OCI-LY1 (cell line): ENCODE measurements at regions not wholly inside any gene's neighbourhood (a gene's known extent, or its start where the extent isn't known, plus 50 kb on each side); places are given as distances from the start of the nearest gene placed in this dataset.

ENCODE experiments used
- H2AFZ ChIP-seq: fragments of 200-600 bp; sonication (generic), shearing (Covaris generic); 2 replicates; pipeline ENCODE4 v1.6.0; 2014; ENCODE audit warnings: antibody characterized with exemption, mild to moderate bottlenecking, low read length
- H3F3A ChIP-seq: fragments of 200-600 bp; sonication (generic), shearing (Covaris generic); 2 replicates; pipeline ENCODE4 v1.6.0; 2014; ENCODE audit warnings: mild to moderate bottlenecking, antibody characterized with exemption, low read length, moderate library complexity; ENCODE audit not compliant: insufficient read depth
- H3K27ac ChIP-seq: fragments of 200-600 bp; sonication (generic); 2 replicates; pipeline ENCODE4 v1.5.1; 2014; ENCODE audit warnings: low read length, mixed run types, mild to moderate bottlenecking, low read depth; ENCODE audit not compliant: poor library complexity, severe bottlenecking
- H3K27me3 ChIP-seq: fragments of 200-600 bp; sonication (generic); 2 replicates; pipeline ENCODE4 v1.6.0; 2014; ENCODE audit warnings: antibody characterized with exemption, mild to moderate bottlenecking, low read length, moderate library complexity; ENCODE audit not compliant: insufficient read depth
- H3K36me3 ChIP-seq: fragments of 200-600 bp; sonication (generic); 2 replicates; pipeline ENCODE4 v1.6.1; 2014; ENCODE audit warnings: mild to moderate bottlenecking, antibody characterized with exemption, low read length, moderate library complexity, mixed read lengths; ENCODE audit not compliant: insufficient read depth
- H3K4me1 ChIP-seq: fragments of 200-600 bp; sonication (generic); 2 replicates; pipeline ENCODE4 v1.5.1; 2014; ENCODE audit warnings: mild to moderate bottlenecking, low read length, moderate library complexity; ENCODE audit not compliant: insufficient read depth, severe bottlenecking
- H3K4me2 ChIP-seq: fragments of 200-600 bp; sonication (generic), shearing (Covaris generic); 2 replicates; pipeline ENCODE4 v1.6.1; 2014; ENCODE audit warnings: low read length
- H3K4me3 ChIP-seq: fragments of 200-600 bp; sonication (generic); 2 replicates; pipeline ENCODE4 v1.5.1; 2014; ENCODE audit warnings: low read length, low read depth, mild to moderate bottlenecking, mixed read lengths; ENCODE audit not compliant: poor library complexity, severe bottlenecking
- H3K79me2 ChIP-seq: fragments of 200-600 bp; shearing (Covaris generic); 2 replicates; pipeline ENCODE4 v1.6.1; 2016; ENCODE audit warnings: mixed run types, low read length, mixed read lengths; ENCODE audit not compliant: insufficient read depth
- H3K9ac ChIP-seq: fragments of 200-600 bp; sonication (generic), shearing (Covaris generic); 2 replicates; pipeline ENCODE4 v1.6.1; 2014; ENCODE audit warnings: mild to moderate bottlenecking, low read length, mixed read lengths
- H3K9me2 ChIP-seq: fragments of 200-600 bp; sonication (generic), shearing (Covaris generic); 2 replicates; pipeline ENCODE4 v1.6.1; 2014; ENCODE audit warnings: low read depth, mild to moderate bottlenecking, low read length, mixed read lengths
- H3K9me3 ChIP-seq: fragments of 200-600 bp; shearing (Covaris generic); 2 replicates; pipeline ENCODE4 v1.6.1; 2014; ENCODE audit warnings: low read length, mixed read lengths
- H4K20me1 ChIP-seq: fragments of 200-600 bp; sonication (generic), shearing (Covaris generic); 2 replicates; pipeline ENCODE4 v1.6.0; 2016; ENCODE audit warnings: mild to moderate bottlenecking, low read length; ENCODE audit not compliant: insufficient read depth
- CTCF ChIP-seq: fragments of 200-600 bp; sonication (generic), shearing (Covaris generic); IDR thresholded peaks from 2 replicates; pipeline ENCODE4 v1.5.1; 2017; ENCODE audit warnings: mild to moderate bottlenecking, antibody characterized with exemption, low read length, moderate library complexity, mixed read lengths
- EZH2 ChIP-seq: fragments of 200-600 bp; sonication (generic), shearing (Covaris generic); IDR thresholded peaks from 2 replicates; pipeline ENCODE4 v1.8.0; 2017; ENCODE audit warnings: borderline replicate concordance, mixed run types, mild to moderate bottlenecking, antibody characterized with exemption, low read length, moderate library complexity, mixed read lengths

- Histone ChIP-seq H4K20me1 (no peaks in the 10 kb centered on the region), H3K36me3 (no peaks in the 10 kb centered on the region), H3K9ac (no peak overlapping the region), H3K4me2 (no peak overlapping the region), H3K9me2 (no peaks in the 10 kb centered on the region), H3K27ac (no peak overlapping the region), H2AFZ (no peak overlapping the region), H3K4me1 (no peaks in the 10 kb centered on the region), H3K4me3 (no peak overlapping the region), H3F3A (no peaks in the 10 kb centered on the region), H3K9me3 (no peaks in the 10 kb centered on the region), H3K27me3 (no peaks in the 10 kb centered on the region), H3K79me2 (no peaks in the 10 kb centered on the region)
- TF ChIP-seq CTCF (no peak), EZH2 (no peak)
These were observed 209.4 kb upstream of the G2E3 start for GRCh38 chr14:30349520-30349919.

- Histone ChIP-seq H3K4me1 (no peaks in the 10 kb centered on the region), H3K9ac (no peak overlapping the region), H3K9me2 (no peaks in the 10 kb centered on the region), H3K4me2 (no peak overlapping the region), H2AFZ (no peak overlapping the region), H3K36me3 (no peaks in the 10 kb centered on the region), H4K20me1 (no peaks in the 10 kb centered on the region), H3K27ac (no peak overlapping the region), H3K27me3 (no peaks in the 10 kb centered on the region), H3K4me3 (no peak overlapping the region), H3K9me3 (no peaks in the 10 kb centered on the region), H3F3A (no peaks in the 10 kb centered on the region), H3K79me2 (no peaks in the 10 kb centered on the region)
- TF ChIP-seq CTCF (no peak), EZH2 (no peak)
These were observed 204.5 kb upstream of the G2E3 start for GRCh38 chr14:30354439-30354838.

- no peak for TF ChIP-seq CTCF
These were observed 203.5 kb upstream of the G2E3 start for GRCh38 chr14:30355431-30355913.

More at GRCh38 chr14:30355431-30355913, 203.5 kb upstream of the G2E3 start:
- Histone ChIP-seq H3K9me3 (no peaks in the 10 kb centered on the region), H3K27ac (no peak overlapping the region), H3K4me1 (no peaks in the 10 kb centered on the region), H3K9me2 (no peaks in the 10 kb centered on the region), H4K20me1 (no peaks in the 10 kb centered on the region), H3K27me3 (no peaks in the 10 kb centered on the region), H3K9ac (no peak overlapping the region), H3K4me2 (no peak overlapping the region), H3K36me3 (no peaks in the 10 kb centered on the region), H3K79me2 (no peaks in the 10 kb centered on the region), H3F3A (no peaks in the 10 kb centered on the region), H3K4me3 (no peak overlapping the region), H2AFZ (no peak overlapping the region)
